GM10266 (cell line): ENCODE measurements at regions not wholly inside any gene's neighbourhood (a gene's known extent, or its start where the extent isn't known, plus 50 kb on each side); places are given as distances from the start of the nearest gene placed in this dataset.
"Not testable (repeated sequence)": the region's sequence is repeated elsewhere in the genome, so short reads cannot be mapped to it uniquely, and the experiment has no call there.

ENCODE experiments used
- DNase-seq: peaks from one replicate; pipeline ENCODE4 v3.0.0; 2012; ENCODE audit errors: extremely low spot score
- CTCF ChIP-seq: IDR thresholded peaks from 2 replicates; pipeline ENCODE4 v1.5.1; 2012; ENCODE audit warnings: mild to moderate bottlenecking, low read depth; ENCODE audit not compliant: control insufficient read depth, insufficient read depth; ENCODE audit errors: missing control alignments

DNA sequence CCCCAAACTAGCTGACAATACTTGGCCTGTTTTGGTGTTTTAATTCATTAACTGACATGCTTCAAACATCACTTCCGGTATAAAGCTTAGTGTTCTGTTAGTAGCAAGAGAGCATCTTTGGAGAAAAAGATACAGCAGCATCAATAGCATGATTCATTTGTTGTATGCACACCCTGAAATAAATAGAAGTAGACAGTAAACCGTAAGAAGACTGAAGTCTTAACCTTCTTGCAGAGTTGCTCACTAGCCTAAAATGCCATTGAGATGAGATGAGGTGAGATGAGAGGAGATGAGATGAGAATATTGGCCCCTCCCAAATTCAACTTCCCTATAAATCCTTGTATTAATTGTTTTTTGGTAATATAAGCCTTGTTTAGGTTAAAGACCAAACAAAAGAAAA, 108.8 kb downstream of the TNFSF18 start:
- TF ChIP-seq CTCF = no peak
- no peak for DNase-seq

GRCh38 chr1:172943138-172943537, 107.6 kb downstream of the TNFSF18 start:
- DNase-seq = not testable (repeated sequence)

DNA sequence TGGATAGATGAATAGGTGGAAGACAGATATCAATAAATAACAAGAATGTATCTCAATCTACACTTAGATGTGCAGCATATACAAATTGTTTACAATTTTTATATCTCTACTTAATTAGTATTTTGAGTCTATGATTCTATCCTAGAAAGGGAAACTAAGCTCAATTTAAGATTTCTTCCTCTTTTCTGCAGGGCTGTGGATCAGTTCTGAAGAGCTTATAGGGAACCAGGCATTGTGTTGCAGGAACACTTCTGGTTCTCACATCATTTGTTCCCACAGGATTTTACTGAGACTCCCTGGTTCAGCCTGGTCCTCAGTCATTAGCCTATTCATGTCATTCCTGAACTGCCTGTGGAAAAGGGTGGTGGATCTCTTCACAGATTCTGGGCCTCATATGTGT, 105.8 kb downstream of the TNFSF18 start:
- no peak for DNase-seq
- no peak for TF ChIP-seq CTCF

GRCh38 chr1:172946814-172947507, 103.8 kb downstream of the TNFSF18 start:
- no peak for TF ChIP-seq CTCF
- no peak for DNase-seq

DNA sequence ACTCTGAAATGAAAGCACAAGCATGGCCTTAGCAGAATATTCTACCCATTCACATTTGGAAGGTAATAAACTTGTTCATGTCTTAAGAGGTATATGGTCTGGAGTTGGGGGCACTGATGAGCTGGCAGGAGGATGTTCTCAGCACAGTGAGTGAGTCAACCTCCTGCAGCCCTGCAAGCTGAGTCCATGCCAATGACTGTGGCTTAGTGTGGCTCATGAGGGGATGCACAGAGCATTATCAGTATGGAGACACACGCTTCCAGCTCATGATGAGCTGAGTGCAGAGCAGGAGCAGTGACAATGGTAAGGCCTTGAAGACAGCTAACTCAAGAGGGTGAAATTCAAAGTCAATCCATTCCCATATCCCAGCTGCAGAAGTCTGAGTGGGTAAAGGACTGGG, 102.3 kb downstream of the TNFSF18 start:
- no peak for TF ChIP-seq CTCF
- no peak for DNase-seq

GRCh38 chr1:172949096-172949495, 101.6 kb downstream of the TNFSF18 start:
- TF ChIP-seq CTCF = no peak
- DNase-seq = no peak

DNA sequence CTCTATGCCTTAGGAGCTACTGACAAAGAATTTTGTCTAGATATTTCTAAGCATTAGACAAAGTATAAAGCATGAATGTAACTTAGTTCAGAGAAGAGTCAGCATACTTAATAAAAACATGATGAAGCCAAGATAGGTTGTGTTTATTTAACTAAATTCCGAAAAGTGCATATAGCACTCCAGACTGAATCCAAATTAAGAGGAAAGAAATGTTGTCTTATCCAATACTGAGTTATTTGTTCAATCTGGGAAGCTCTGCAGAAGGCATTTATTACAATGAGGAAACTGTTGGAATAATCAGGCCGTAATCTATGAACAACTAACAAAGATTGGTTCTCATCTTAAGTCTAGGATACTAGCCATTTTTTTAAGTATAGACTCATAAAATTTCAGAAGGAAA, 100.2 kb downstream of the TNFSF18 start:
- no peak for DNase-seq
- TF ChIP-seq CTCF = no peak
